ENCODE measurements at regions not wholly inside any gene's neighbourhood (a gene's known extent, or its start where the extent isn't known, plus 50 kb on each side); places are given as distances from the start of the nearest gene placed in this dataset.

DNA sequence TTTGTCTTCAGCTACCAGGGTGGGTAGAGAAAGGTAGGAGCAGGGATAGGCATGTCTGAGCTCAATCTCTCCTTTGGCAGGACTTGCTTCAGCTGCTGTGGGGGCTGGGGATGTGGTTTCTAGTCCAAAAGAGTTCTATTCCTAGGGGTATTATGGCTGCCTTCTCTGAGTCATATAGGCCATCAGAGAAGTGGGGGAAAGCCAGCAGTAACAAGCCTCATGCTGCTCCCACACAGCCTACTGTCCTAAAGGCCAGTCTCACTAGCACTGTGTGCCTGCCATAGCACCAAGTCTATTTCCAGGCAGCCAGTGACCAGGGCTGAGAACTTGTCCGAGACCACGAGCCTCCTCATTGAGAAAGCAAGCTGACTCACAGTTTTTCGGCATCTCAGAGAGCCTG, 270.6 kb downstream of the DCAF12L2 start:
- no peak overlapping the region for H2AFZ ChIP-seq (ENCODE audit: low read depth, low read length)
- no TSS peak for BruUV-seq (replicated peaks)
- H4K20me1 ChIP-seq (replicated peaks; ENCODE audit: control insufficient read depth, extremely low read depth, insufficient read depth, low read length) = no peaks in the 10 kb centered on the region
- H3K4me3 ChIP-seq (replicated peaks in 1 of 3; ENCODE audit: insufficient read depth in 1 of 3, low read depth in 1 of 3, low read length in 3 of 3) = no peak overlapping the region
- FAIRE-seq (no peak), DNase-seq (ENCODE audit: low read depth, low spot score) (no peak)
- H3K27me3 ChIP-seq (ENCODE audit: control insufficient read depth in 2 of 2, insufficient read depth in 2 of 2, low read length in 2 of 2) = no peaks in the 10 kb centered on the region
- TF ChIP-seq, protein P1, sequence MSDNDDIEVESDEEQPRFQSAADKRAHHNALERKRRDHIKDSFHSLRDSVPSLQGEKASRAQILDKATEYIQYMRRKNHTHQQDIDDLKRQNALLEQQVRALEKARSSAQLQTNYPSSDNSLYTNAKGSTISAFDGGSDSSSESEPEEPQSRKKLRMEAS (IDR thresholded peaks at IDR 0.05; ENCODE audit: insufficient read depth, insufficient read length) = no peak
- TF ChIP-seq POLR2A (IDR thresholded peaks at IDR 0.05; ENCODE audit: low read depth, low read length) (no peak), JUN (IDR thresholded peaks at IDR 0.05; ENCODE audit: borderline replicate concordance, insufficient read depth, insufficient read length, low read depth) (no peak), FOS (IDR thresholded peaks at IDR 0.05; ENCODE audit: borderline replicate concordance, insufficient read depth, low read length) (no peak), EZH2 (IDR thresholded peaks at IDR 0.05; ENCODE audit: borderline replicate concordance, low read depth, low read length, severe bottlenecking) (no peak)
- TF ChIP-seq, protein P2, sequence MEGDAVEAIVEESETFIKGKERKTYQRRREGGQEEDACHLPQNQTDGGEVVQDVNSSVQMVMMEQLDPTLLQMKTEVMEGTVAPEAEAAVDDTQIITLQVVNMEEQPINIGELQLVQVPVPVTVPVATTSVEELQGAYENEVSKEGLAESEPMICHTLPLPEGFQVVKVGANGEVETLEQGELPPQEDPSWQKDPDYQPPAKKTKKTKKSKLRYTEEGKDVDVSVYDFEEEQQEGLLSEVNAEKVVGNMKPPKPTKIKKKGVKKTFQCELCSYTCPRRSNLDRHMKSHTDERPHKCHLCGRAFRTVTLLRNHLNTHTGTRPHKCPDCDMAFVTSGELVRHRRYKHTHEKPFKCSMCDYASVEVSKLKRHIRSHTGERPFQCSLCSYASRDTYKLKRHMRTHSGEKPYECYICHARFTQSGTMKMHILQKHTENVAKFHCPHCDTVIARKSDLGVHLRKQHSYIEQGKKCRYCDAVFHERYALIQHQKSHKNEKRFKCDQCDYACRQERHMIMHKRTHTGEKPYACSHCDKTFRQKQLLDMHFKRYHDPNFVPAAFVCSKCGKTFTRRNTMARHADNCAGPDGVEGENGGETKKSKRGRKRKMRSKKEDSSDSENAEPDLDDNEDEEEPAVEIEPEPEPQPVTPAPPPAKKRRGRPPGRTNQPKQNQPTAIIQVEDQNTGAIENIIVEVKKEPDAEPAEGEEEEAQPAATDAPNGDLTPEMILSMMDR (IDR thresholded peaks at IDR 0.05; ENCODE audit: extremely low read depth in 1 of 2, insufficient read depth in 1 of 2, low read depth in 1 of 2, low read length in 2 of 2) = no peak
- no peaks in the 10 kb centered on the region for H3K9me3 ChIP-seq (replicated peaks; ENCODE audit: control insufficient read depth, insufficient read depth, low read length)
- H3K9ac ChIP-seq (replicated peaks; ENCODE audit: extremely low read depth, insufficient read depth, low read length) = no peak overlapping the region
- ChIA-PET POLR2A (no interaction called here), CTCF (no interaction called here)
- H3K9me1 ChIP-seq (replicated peaks; ENCODE audit: control insufficient read depth, extremely low read depth, insufficient read depth, low read length) = no peaks in the 10 kb centered on the region
- H3K4me1 ChIP-seq (ENCODE audit: control insufficient read depth, extremely low read depth, insufficient read depth, low read length) = no peaks in the 10 kb centered on the region
- H3K36me3 ChIP-seq (ENCODE audit: control insufficient read depth in 2 of 2, extremely low read depth in 1 of 2, insufficient read depth in 2 of 2, low read length in 2 of 2) = no peaks in the 10 kb centered on the region
- H3K4me2 ChIP-seq (ENCODE audit: insufficient read depth, low read length) = no peak overlapping the region
- no peak overlapping the region for H3K27ac ChIP-seq (ENCODE audit: insufficient read depth, low read depth, low read length)
- intact Hi-C loops (cut with micrococcal nuclease) (no loop called here), dilution Hi-C loops (cut with MboI; ENCODE audit: extremely low pct_ligation_motif_present, low sequenced_read_pairs) (no loop called here)
- H3K79me2 ChIP-seq (ENCODE audit: control insufficient read depth, insufficient read depth, low read length) = no peaks in the 10 kb centered on the region

DNA sequence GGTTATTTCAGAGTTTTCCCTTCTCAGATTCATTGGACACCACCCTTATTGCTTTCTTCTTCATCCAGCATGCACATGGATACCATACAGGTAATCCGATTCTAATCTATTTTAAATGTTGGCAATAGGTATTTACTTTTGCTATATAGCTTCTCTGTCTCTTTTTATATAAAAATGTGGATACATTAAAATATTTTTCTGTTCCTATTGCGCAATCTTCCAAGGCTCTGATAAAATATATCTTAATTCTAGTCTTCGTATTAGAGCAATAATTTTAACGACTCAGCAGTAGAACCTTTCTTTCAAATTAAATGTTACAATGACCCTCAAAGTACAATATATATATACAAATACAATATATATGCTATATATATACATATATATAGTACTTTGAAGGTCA, 239.8 kb downstream of the DCAF12L2 start:
- CTCF ChIA-PET = no interaction called here

More for the DNA sequence above, 239.8 kb downstream of the DCAF12L2 start:
- Histone ChIP-seq H3K27me3 (ENCODE audit: control insufficient read depth in 2 of 2, insufficient read depth in 2 of 2, low read length in 2 of 2) (no peaks in the 10 kb centered on the region), H3K9me1 (replicated peaks; ENCODE audit: control insufficient read depth, extremely low read depth, insufficient read depth, low read length) (no peaks in the 10 kb centered on the region), H3K27ac (ENCODE audit: insufficient read depth, low read depth, low read length) (no peak overlapping the region), H4K20me1 (replicated peaks; ENCODE audit: control insufficient read depth, extremely low read depth, insufficient read depth, low read length) (no peaks in the 10 kb centered on the region), H2AFZ (ENCODE audit: low read depth, low read length) (no peak overlapping the region), H3K79me2 (ENCODE audit: control insufficient read depth, insufficient read depth, low read length) (no peaks in the 10 kb centered on the region), H3K9me3 (replicated peaks; ENCODE audit: control insufficient read depth, insufficient read depth, low read length) (no peaks in the 10 kb centered on the region), H3K9ac (replicated peaks; ENCODE audit: extremely low read depth, insufficient read depth, low read length) (no peak overlapping the region), H3K4me1 (ENCODE audit: control insufficient read depth, extremely low read depth, insufficient read depth, low read length) (no peaks in the 10 kb centered on the region), H3K4me2 (ENCODE audit: insufficient read depth, low read length) (no peak overlapping the region), H3K36me3 (ENCODE audit: control insufficient read depth in 2 of 2, extremely low read depth in 1 of 2, insufficient read depth in 2 of 2, low read length in 2 of 2) (no peaks in the 10 kb centered on the region), H3K4me3 (replicated peaks in 1 of 3; ENCODE audit: insufficient read depth in 1 of 3, low read depth in 1 of 3, low read length in 3 of 3) (no peak overlapping the region)
- dilution Hi-C loops (cut with MboI; ENCODE audit: extremely low pct_ligation_motif_present, low sequenced_read_pairs) (no loop called here), intact Hi-C loops (cut with micrococcal nuclease) (no loop called here)
- TF ChIP-seq MYC (IDR thresholded peaks at IDR 0.05; ENCODE audit: low read depth, low read length) = no peak
- TF ChIP-seq, protein P2 (IDR thresholded peaks at IDR 0.05; ENCODE audit: extremely low read depth in 1 of 2, insufficient read depth in 1 of 2, low read depth in 1 of 2, low read length in 2 of 2) = no peak
- no peak for TF ChIP-seq FOS (IDR thresholded peaks at IDR 0.05; ENCODE audit: borderline replicate concordance, insufficient read depth, low read length)
- TF ChIP-seq, protein P1 (IDR thresholded peaks at IDR 0.05; ENCODE audit: insufficient read depth, insufficient read length) = no peak
- no peak for TF ChIP-seq JUN (IDR thresholded peaks at IDR 0.05; ENCODE audit: borderline replicate concordance, insufficient read depth, insufficient read length, low read depth)
- no peak for TF ChIP-seq POLR2A (IDR thresholded peaks at IDR 0.05; ENCODE audit: low read depth, low read length)
- no peak for TF ChIP-seq EZH2 (IDR thresholded peaks at IDR 0.05; ENCODE audit: borderline replicate concordance, low read depth, low read length, severe bottlenecking)
- TF ChIP-seq POLR2AphosphoS5 (IDR thresholded peaks at IDR 0.05; ENCODE audit: insufficient read depth, low read depth, low read length) = no peak
- no peak for TF ChIP-seq GATA2 (IDR thresholded peaks at IDR 0.05; ENCODE audit: insufficient read depth, insufficient read length, low read depth, low read length)
- FAIRE-seq (no peak), DNase-seq (ENCODE audit: low read depth, low spot score) (no peak)
- POLR2A ChIA-PET = no interaction called here
- BruUV-seq (replicated peaks) = no TSS peak
